OCI-LY1 (cell line): ENCODE measurements at regions not wholly inside any gene's neighbourhood (a gene's known extent, or its start where the extent isn't known, plus 50 kb on each side); places are given as distances from the start of the nearest gene placed in this dataset.

Experiments used
- H2AFZ ChIP-seq: fragments of 200-600 bp; sonication (generic), shearing (Covaris generic); 2 replicates; pipeline ENCODE4 v1.6.0; 2014; ENCODE audit warnings: antibody characterized with exemption, mild to moderate bottlenecking, low read length
- H3F3A ChIP-seq: fragments of 200-600 bp; sonication (generic), shearing (Covaris generic); 2 replicates; pipeline ENCODE4 v1.6.0; 2014; ENCODE audit warnings: mild to moderate bottlenecking, antibody characterized with exemption, low read length, moderate library complexity; ENCODE audit not compliant: insufficient read depth
- H3K27ac ChIP-seq: fragments of 200-600 bp; sonication (generic); 2 replicates; pipeline ENCODE4 v1.5.1; 2014; ENCODE audit warnings: low read length, mixed run types, mild to moderate bottlenecking, low read depth; ENCODE audit not compliant: poor library complexity, severe bottlenecking
- H3K27me3 ChIP-seq: fragments of 200-600 bp; sonication (generic); 2 replicates; pipeline ENCODE4 v1.6.0; 2014; ENCODE audit warnings: antibody characterized with exemption, mild to moderate bottlenecking, low read length, moderate library complexity; ENCODE audit not compliant: insufficient read depth
- H3K36me3 ChIP-seq: fragments of 200-600 bp; sonication (generic); 2 replicates; pipeline ENCODE4 v1.6.1; 2014; ENCODE audit warnings: mild to moderate bottlenecking, antibody characterized with exemption, low read length, moderate library complexity, mixed read lengths; ENCODE audit not compliant: insufficient read depth
- H3K4me1 ChIP-seq: fragments of 200-600 bp; sonication (generic); 2 replicates; pipeline ENCODE4 v1.5.1; 2014; ENCODE audit warnings: mild to moderate bottlenecking, low read length, moderate library complexity; ENCODE audit not compliant: insufficient read depth, severe bottlenecking
- H3K4me2 ChIP-seq: fragments of 200-600 bp; sonication (generic), shearing (Covaris generic); 2 replicates; pipeline ENCODE4 v1.6.1; 2014; ENCODE audit warnings: low read length
- H3K4me3 ChIP-seq: fragments of 200-600 bp; sonication (generic); 2 replicates; pipeline ENCODE4 v1.5.1; 2014; ENCODE audit warnings: low read length, low read depth, mild to moderate bottlenecking, mixed read lengths; ENCODE audit not compliant: poor library complexity, severe bottlenecking
- H3K79me2 ChIP-seq: fragments of 200-600 bp; shearing (Covaris generic); 2 replicates; pipeline ENCODE4 v1.6.1; 2016; ENCODE audit warnings: mixed run types, low read length, mixed read lengths; ENCODE audit not compliant: insufficient read depth
- H3K9ac ChIP-seq: fragments of 200-600 bp; sonication (generic), shearing (Covaris generic); 2 replicates; pipeline ENCODE4 v1.6.1; 2014; ENCODE audit warnings: mild to moderate bottlenecking, low read length, mixed read lengths
- H3K9me2 ChIP-seq: fragments of 200-600 bp; sonication (generic), shearing (Covaris generic); 2 replicates; pipeline ENCODE4 v1.6.1; 2014; ENCODE audit warnings: low read depth, mild to moderate bottlenecking, low read length, mixed read lengths
- H3K9me3 ChIP-seq: fragments of 200-600 bp; shearing (Covaris generic); 2 replicates; pipeline ENCODE4 v1.6.1; 2014; ENCODE audit warnings: low read length, mixed read lengths
- H4K20me1 ChIP-seq: fragments of 200-600 bp; sonication (generic), shearing (Covaris generic); 2 replicates; pipeline ENCODE4 v1.6.0; 2016; ENCODE audit warnings: mild to moderate bottlenecking, low read length; ENCODE audit not compliant: insufficient read depth
- EZH2 ChIP-seq: fragments of 200-600 bp; sonication (generic), shearing (Covaris generic); IDR thresholded peaks from 2 replicates; pipeline ENCODE4 v1.8.0; 2017; ENCODE audit warnings: borderline replicate concordance, mixed run types, mild to moderate bottlenecking, antibody characterized with exemption, low read length, moderate library complexity, mixed read lengths
- TF ChIP-seq, protein P1 (sequence below): fragments of 200-600 bp; sonication (generic), shearing (Covaris generic); IDR thresholded peaks from 2 replicates; pipeline ENCODE4 v1.5.1; 2017; ENCODE audit warnings: mild to moderate bottlenecking, antibody characterized with exemption, low read length, moderate library complexity, mixed read lengths

- Histone ChIP-seq H3K79me2 (no peaks in the 10 kb centered on the region), H2AFZ (no peak overlapping the region), H3K9me3 (no peaks in the 10 kb centered on the region), H3K27ac (no peak overlapping the region), H3K4me2 (no peak overlapping the region), H3K4me1 (no peaks in the 10 kb centered on the region), H3K9ac (no peak overlapping the region), H3K36me3 (no peaks in the 10 kb centered on the region), H3F3A (no peaks in the 10 kb centered on the region), H3K4me3 (no peak overlapping the region), H3K27me3 (no peaks in the 10 kb centered on the region), H4K20me1 (no peaks in the 10 kb centered on the region), H3K9me2 (no peaks in the 10 kb centered on the region)
- TF ChIP-seq, protein P1, sequence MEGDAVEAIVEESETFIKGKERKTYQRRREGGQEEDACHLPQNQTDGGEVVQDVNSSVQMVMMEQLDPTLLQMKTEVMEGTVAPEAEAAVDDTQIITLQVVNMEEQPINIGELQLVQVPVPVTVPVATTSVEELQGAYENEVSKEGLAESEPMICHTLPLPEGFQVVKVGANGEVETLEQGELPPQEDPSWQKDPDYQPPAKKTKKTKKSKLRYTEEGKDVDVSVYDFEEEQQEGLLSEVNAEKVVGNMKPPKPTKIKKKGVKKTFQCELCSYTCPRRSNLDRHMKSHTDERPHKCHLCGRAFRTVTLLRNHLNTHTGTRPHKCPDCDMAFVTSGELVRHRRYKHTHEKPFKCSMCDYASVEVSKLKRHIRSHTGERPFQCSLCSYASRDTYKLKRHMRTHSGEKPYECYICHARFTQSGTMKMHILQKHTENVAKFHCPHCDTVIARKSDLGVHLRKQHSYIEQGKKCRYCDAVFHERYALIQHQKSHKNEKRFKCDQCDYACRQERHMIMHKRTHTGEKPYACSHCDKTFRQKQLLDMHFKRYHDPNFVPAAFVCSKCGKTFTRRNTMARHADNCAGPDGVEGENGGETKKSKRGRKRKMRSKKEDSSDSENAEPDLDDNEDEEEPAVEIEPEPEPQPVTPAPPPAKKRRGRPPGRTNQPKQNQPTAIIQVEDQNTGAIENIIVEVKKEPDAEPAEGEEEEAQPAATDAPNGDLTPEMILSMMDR = no peak
- no peak for TF ChIP-seq EZH2
Measured at GRCh38 chr2:4522498-4523421, 819.4 kb downstream of the DCDC2C start.

DNA sequence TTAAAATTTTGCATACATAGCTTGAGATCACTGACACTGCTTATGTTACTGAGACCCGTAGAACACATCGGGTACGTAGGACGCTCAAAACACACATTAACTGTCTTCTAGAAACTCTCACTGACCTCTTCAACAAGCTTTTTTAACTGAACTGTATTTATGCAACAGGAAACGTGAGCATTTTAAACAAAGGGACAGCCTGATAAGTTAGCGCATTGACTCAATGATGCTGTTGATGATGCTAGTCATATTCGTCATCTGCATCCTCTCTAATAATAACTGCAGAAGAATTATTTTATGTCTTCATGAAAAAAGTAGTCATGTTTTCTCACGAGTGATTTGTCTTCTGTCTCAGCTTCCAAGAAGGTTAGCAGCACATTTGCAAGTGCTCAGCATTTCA is 824.0 kb downstream of the DCDC2C start:
- Histone ChIP-seq H3K9ac (no peak overlapping the region), H3K9me2 (no peaks in the 10 kb centered on the region), H3K36me3 (no peaks in the 10 kb centered on the region), H3K4me1 (no peaks in the 10 kb centered on the region), H2AFZ (no peak overlapping the region), H3F3A (no peaks in the 10 kb centered on the region), H3K27me3 (no peaks in the 10 kb centered on the region), H4K20me1 (no peaks in the 10 kb centered on the region), H3K27ac (no peak overlapping the region), H3K4me3 (no peak overlapping the region), H3K4me2 (no peak overlapping the region), H3K79me2 (no peaks in the 10 kb centered on the region), H3K9me3 (no peaks in the 10 kb centered on the region)
- TF ChIP-seq, protein P1 = no peak
- TF ChIP-seq EZH2 = no peak

GRCh38 chr2:4528246-4528645 is 824.9 kb downstream of the DCDC2C start:
- no peak overlapping the region for H2AFZ ChIP-seq
- H3F3A ChIP-seq = no peaks in the 10 kb centered on the region
- H4K20me1 ChIP-seq = no peaks in the 10 kb centered on the region
- no peaks in the 10 kb centered on the region for H3K9me3 ChIP-seq
- H3K9me2 ChIP-seq = no peaks in the 10 kb centered on the region
- no peak overlapping the region for H3K4me3 ChIP-seq
- H3K27ac ChIP-seq = no peak overlapping the region
- no peaks in the 10 kb centered on the region for H3K4me1 ChIP-seq
- no peaks in the 10 kb centered on the region for H3K36me3 ChIP-seq
- H3K4me2 ChIP-seq = no peak overlapping the region
- H3K79me2 ChIP-seq = no peaks in the 10 kb centered on the region
- H3K27me3 ChIP-seq = no peaks in the 10 kb centered on the region
- TF ChIP-seq, protein P1 = no peak
- no peak for TF ChIP-seq EZH2
- H3K9ac ChIP-seq = no peak overlapping the region
